Liver (tissue), 3 donors: ENCODE measurements at regions not wholly inside any gene's neighbourhood (a gene's known extent, or its start where the extent isn't known, plus 50 kb on each side); places are given as distances from the start of the nearest gene placed in this dataset.

Experiments
- CTCF ChIP-seq: fragments of 150-350 bp; IDR thresholded peaks from 2 replicates; pipeline ENCODE4 v1.5.1; 2017; ENCODE audit warnings: improper control_type of control experiment, low read depth, low read length; ENCODE audit not compliant: missing input control
- GABPA ChIP-seq, 2 donors: IDR thresholded peaks in 1 of 2; conservative IDR thresholded peaks in 1 of 2; 2 replicates each; pipeline ENCODE4 v1.6.1; 2016; ENCODE audit warnings: antibody characterized with exemption in 2 of 2, mild to moderate bottlenecking in 1 of 2, moderate library complexity in 1 of 2
- JUND ChIP-seq, 2 donors: IDR thresholded peaks; 2 replicates each; pipeline ENCODE4 v1.6.1; 2016; ENCODE audit warnings: antibody characterized with exemption in 2 of 2
- MAX ChIP-seq: IDR thresholded peaks from 2 replicates; pipeline ENCODE4 v1.6.1; 2016; ENCODE audit warnings: antibody characterized with exemption
- REST ChIP-seq: IDR thresholded peaks from 2 replicates; pipeline ENCODE4 v1.6.1; 2016; ENCODE audit warnings: antibody characterized with exemption, mild to moderate bottlenecking
- SP1 ChIP-seq: IDR thresholded peaks from 2 replicates; pipeline ENCODE4 v1.6.1; 2018; ENCODE audit warnings: antibody characterized with exemption, mild to moderate bottlenecking
- TAF1 ChIP-seq: conservative IDR thresholded peaks from 2 replicates; pipeline ENCODE4 v1.6.1; 2016; ENCODE audit warnings: antibody characterized with exemption, mild to moderate bottlenecking
- donor health status: healthy.
- donor health status: healthy.

- TF ChIP-seq CTCF, result no peak
- TF ChIP-seq REST, result no peak
- TF ChIP-seq SP1, result no peak
- no peak for TF ChIP-seq JUND (IDR thresholded peaks at IDR 0.05)
- TF ChIP-seq MAX, result no peak
- TF ChIP-seq TAF1, result no peak
- no peak for TF ChIP-seq GABPA (IDR thresholded peaks at IDR 0.05 in 1 of 2, conservative IDR thresholded peaks at IDR 0.05 in 1 of 2)
Observed at GRCh38 chr9:89757776-89758528, 153.1 kb downstream of the GADD45G start.
